Type B pancreatic cell (in vitro differentiated cells): ENCODE measurements at regions not wholly inside any gene's neighbourhood (a gene's known extent, or its start where the extent isn't known, plus 50 kb on each side); places are given as distances from the start of the nearest gene placed in this dataset.

ENCODE experiments used
- DNase-seq: peaks from one replicate; pipeline ENCODE4 v3.0.0; 2021; ENCODE audit warnings: mixed read lengths; ENCODE audit not compliant: unreplicated experiment; ENCODE audit errors: extremely low spot score
- H3K27ac Mint-ChIP-seq: 2 replicates; pipeline ENCODE4 v1.8.0; 2021; ENCODE audit warnings: mild to moderate bottlenecking, mixed read lengths
- H3K27me3 Mint-ChIP-seq: 2 replicates; pipeline ENCODE4 v1.8.0; 2021; ENCODE audit warnings: mixed read lengths
- H3K36me3 Mint-ChIP-seq: 2 replicates; pipeline ENCODE4 v1.8.0; 2021; ENCODE audit warnings: mixed read lengths
- H3K4me1 Mint-ChIP-seq: one replicate; pipeline ENCODE4 v1.8.0; 2021; ENCODE audit warnings: mixed read lengths; ENCODE audit not compliant: unreplicated experiment
- H3K4me3 Mint-ChIP-seq: 2 replicates; pipeline ENCODE4 v1.8.0; 2021; ENCODE audit warnings: mild to moderate bottlenecking, mixed read lengths
- H3K9me3 Mint-ChIP-seq: 2 replicates; pipeline ENCODE4 v1.8.0; 2021; ENCODE audit warnings: mixed read lengths
- TF ChIP-seq, protein P1 (sequence below): fragments of 200-600 bp; sonication (generic); conservative IDR thresholded peaks from 2 replicates; pipeline ENCODE4 v1.5.0; 2021; ENCODE audit warnings: antibody characterized with exemption, mild to moderate bottlenecking

GRCh38 chr11:112310848-112311247, 50.2 kb upstream of the PLET1 start:
- TF ChIP-seq, protein P1, sequence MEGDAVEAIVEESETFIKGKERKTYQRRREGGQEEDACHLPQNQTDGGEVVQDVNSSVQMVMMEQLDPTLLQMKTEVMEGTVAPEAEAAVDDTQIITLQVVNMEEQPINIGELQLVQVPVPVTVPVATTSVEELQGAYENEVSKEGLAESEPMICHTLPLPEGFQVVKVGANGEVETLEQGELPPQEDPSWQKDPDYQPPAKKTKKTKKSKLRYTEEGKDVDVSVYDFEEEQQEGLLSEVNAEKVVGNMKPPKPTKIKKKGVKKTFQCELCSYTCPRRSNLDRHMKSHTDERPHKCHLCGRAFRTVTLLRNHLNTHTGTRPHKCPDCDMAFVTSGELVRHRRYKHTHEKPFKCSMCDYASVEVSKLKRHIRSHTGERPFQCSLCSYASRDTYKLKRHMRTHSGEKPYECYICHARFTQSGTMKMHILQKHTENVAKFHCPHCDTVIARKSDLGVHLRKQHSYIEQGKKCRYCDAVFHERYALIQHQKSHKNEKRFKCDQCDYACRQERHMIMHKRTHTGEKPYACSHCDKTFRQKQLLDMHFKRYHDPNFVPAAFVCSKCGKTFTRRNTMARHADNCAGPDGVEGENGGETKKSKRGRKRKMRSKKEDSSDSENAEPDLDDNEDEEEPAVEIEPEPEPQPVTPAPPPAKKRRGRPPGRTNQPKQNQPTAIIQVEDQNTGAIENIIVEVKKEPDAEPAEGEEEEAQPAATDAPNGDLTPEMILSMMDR: no peak
- Mint-ChIP-seq H3K4me3 (no peak overlapping the region), H3K27me3 (peaks cover 34% of the 10 kb centered on the region), H3K36me3 (no peaks in the 10 kb centered on the region), H3K27ac (no peak overlapping the region), H3K4me1 (no peaks in the 10 kb centered on the region), H3K9me3 (peaks cover 10% of the 10 kb centered on the region)
- DNase-seq: no peak

- H3K27me3 Mint-ChIP-seq: peaks cover 27% of the 10 kb centered on the region
- no peaks in the 10 kb centered on the region for H3K36me3 Mint-ChIP-seq
- H3K4me1 Mint-ChIP-seq: no peaks in the 10 kb centered on the region
- TF ChIP-seq, protein P1: no peak
- no peak for DNase-seq
- no peaks in the 10 kb centered on the region for H3K9me3 Mint-ChIP-seq
- no peak overlapping the region for H3K27ac Mint-ChIP-seq
- H3K4me3 Mint-ChIP-seq: no peak overlapping the region
Measured at GRCh38 chr11:112315057-112315720, 54.5 kb upstream of the PLET1 start.

DNA sequence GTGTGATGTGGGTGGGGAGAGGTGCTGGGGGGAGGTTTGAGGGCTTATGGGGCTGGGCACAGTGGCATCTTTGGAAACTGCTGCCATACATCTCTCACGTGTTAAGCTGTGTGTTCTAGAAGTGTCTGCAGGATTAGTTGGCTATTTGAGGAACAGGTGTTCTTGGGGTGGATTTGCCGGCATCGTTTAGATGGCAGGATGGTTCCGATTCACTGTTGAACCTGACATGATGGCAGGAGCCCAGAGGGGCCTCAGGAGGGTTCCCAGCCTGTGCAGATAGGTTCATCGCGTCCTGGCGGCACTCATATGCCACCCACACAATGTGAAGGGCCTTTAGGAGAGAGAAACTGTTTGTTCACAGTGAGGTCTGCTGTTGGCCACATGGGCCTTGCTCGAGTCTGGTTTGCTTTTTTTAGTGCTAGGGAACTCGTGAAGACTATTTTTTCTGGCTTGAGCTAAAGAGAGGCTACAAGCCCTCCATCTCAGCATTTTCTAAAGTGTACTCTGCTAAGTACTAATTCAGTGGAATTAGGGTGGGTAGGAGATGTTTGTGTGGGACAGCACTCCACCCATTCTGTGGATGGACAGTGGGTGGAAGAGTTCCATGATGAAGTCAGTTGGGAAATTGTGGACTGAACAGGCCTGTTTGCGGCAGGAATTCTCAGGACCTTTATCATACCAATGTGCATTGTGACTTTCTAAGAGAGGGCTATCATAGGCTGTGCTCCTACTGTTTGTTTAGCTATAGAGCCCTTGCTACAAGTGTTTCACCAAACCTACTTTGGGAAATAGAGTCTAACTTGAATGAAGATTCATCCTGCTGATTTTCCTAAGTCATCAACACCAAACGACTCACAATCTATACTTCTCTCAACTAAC, 55.4 kb upstream of the PLET1 start:
- Mint-ChIP-seq H3K36me3 (no peaks in the 10 kb centered on the region), H3K27ac (no peak overlapping the region), H3K27me3 (peaks cover 27% of the 10 kb centered on the region), H3K4me1 (peaks cover 5% of the 10 kb centered on the region), H3K9me3 (no peaks in the 10 kb centered on the region), H3K4me3 (no peak overlapping the region)
- TF ChIP-seq, protein P1: no peak
- DNase-seq: no peak

- TF ChIP-seq, protein P1: no peak
- no peak for DNase-seq
- no peak overlapping the region for H3K4me3 Mint-ChIP-seq
- H3K27me3 Mint-ChIP-seq: peaks cover 22% of the 10 kb centered on the region
- no peaks in the 10 kb centered on the region for H3K36me3 Mint-ChIP-seq
- no peaks in the 10 kb centered on the region for H3K9me3 Mint-ChIP-seq
- H3K27ac Mint-ChIP-seq: no peak overlapping the region
- H3K4me1 Mint-ChIP-seq: peaks cover 12% of the 10 kb centered on the region
Measured at GRCh38 chr11:112316971-112317370, 56.3 kb upstream of the PLET1 start.

DNA sequence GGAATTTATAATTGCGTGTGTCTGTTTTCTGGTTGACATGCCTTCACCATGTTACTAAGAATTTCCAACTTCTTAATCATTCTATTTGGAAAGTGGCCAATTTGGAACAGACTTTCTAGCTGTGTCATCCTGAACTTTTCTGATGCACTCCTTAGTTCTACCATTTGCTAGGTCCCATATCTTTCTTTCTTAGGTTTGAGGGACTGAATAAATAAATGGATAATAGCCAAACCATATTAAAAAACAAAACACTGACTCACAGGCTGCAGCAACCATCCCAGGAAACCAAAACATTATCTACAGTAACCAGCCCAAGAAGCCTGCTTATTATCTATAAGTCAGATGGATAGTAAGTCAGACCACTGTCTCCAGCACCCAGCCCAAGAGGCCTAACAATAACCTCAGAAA, 57.5 kb upstream of the PLET1 start:
- Mint-ChIP-seq H3K27me3 (peaks cover 18% of the 10 kb centered on the region), H3K4me3 (no peak overlapping the region), H3K27ac (no peak overlapping the region), H3K4me1 (peaks cover 17% of the 10 kb centered on the region), H3K9me3 (no peaks in the 10 kb centered on the region), H3K36me3 (no peaks in the 10 kb centered on the region)
- TF ChIP-seq, protein P1: no peak
- DNase-seq: no peak
